ENCODE measurements at regions not wholly inside any gene's neighbourhood (a gene's known extent, or its start where the extent isn't known, plus 50 kb on each side); places are given as distances from the start of the nearest gene placed in this dataset.
A peak's percentile ranks its signal among the peaks of the same experiment; 100 is the strongest.
"Not testable (repeated sequence)": the region's sequence is repeated elsewhere in the genome, so short reads cannot be mapped to it uniquely, and the experiment has no call there.

- ATAC-seq (no peak), DNase-seq (ENCODE audit: low spot score in 2 of 2) (no peak)
- no peak overlapping the region for H3K27ac Mint-ChIP-seq
- no peak overlapping the region for H3K4me3 Mint-ChIP-seq
- no peaks in the 10 kb centered on the region for H3K36me3 Mint-ChIP-seq
- H3K9me3 Mint-ChIP-seq, result peaks cover 10% of the 10 kb centered on the region
- H3K4me1 Mint-ChIP-seq, result no peaks in the 10 kb centered on the region
Measured at GRCh38 chr4:117014236-117014635, 71.1 kb downstream of the TRAM1L1 start.

- Mint-ChIP-seq H3K4me3 (no peak overlapping the region), H3K27ac (no peak overlapping the region), H3K9me3 (peaks cover 9% of the 10 kb centered on the region), H3K36me3 (no peaks in the 10 kb centered on the region), H3K4me1 (no peaks in the 10 kb centered on the region)
- no peak for DNase-seq (ENCODE audit: low spot score in 2 of 2)
- ATAC-seq, result no peak
Measured at GRCh38 chr4:117010671-117011070, 74.7 kb downstream of the TRAM1L1 start.

GRCh38 chr4:117001077-117001476 lies 84.3 kb downstream of the TRAM1L1 start:
- no peaks in the 10 kb centered on the region for H3K4me1 Mint-ChIP-seq
- no peaks in the 10 kb centered on the region for H3K9me3 Mint-ChIP-seq
- no peaks in the 10 kb centered on the region for H3K36me3 Mint-ChIP-seq
- no peak overlapping the region for H3K4me3 Mint-ChIP-seq
- no peak for ATAC-seq
- DNase-seq (ENCODE audit: low spot score in 2 of 2), result no peak
- H3K27ac Mint-ChIP-seq, result no peak overlapping the region

- Mint-ChIP-seq H3K4me3 (no peak overlapping the region), H3K36me3 (no peaks in the 10 kb centered on the region), H3K9me3 (peaks cover 13% of the 10 kb centered on the region), H3K4me1 (no peaks in the 10 kb centered on the region), H3K27ac (no peak overlapping the region)
- ATAC-seq, result no peak
- DNase-seq (ENCODE audit: low spot score in 2 of 2), result no peak
Measured at GRCh38 chr4:116982656-116983055, 102.7 kb downstream of the TRAM1L1 start.

GRCh38 chr4:116980436-116980835 lies 104.9 kb downstream of the TRAM1L1 start:
- H3K36me3 Mint-ChIP-seq; DNase-seq (ENCODE audit: low spot score in 2 of 2); ATAC-seq; H3K4me1 Mint-ChIP-seq; H3K27ac Mint-ChIP-seq; H3K4me3 Mint-ChIP-seq: not testable (repeated sequence)
- peaks cover 15% of the 10 kb centered on the region for H3K9me3 Mint-ChIP-seq

- no peak overlapping the region for H3K4me3 Mint-ChIP-seq
- ATAC-seq (no peak), DNase-seq (ENCODE audit: low spot score in 2 of 2) (no peak)
- peaks cover 20% of the 10 kb centered on the region for H3K9me3 Mint-ChIP-seq
- no peak overlapping the region for H3K27ac Mint-ChIP-seq
- H3K4me1 Mint-ChIP-seq, result no peaks in the 10 kb centered on the region
- no peaks in the 10 kb centered on the region for H3K36me3 Mint-ChIP-seq
Measured at GRCh38 chr4:116959045-116959444, 126.3 kb downstream of the TRAM1L1 start.

GRCh38 chr4:116953947-116954346 lies 131.4 kb downstream of the TRAM1L1 start:
- no peak for DNase-seq (ENCODE audit: low spot score in 2 of 2)
- Mint-ChIP-seq H3K9me3 (peaks cover 14% of the 10 kb centered on the region), H3K4me1 (no peaks in the 10 kb centered on the region), H3K27ac (no peak overlapping the region), H3K4me3 (no peak overlapping the region), H3K36me3 (no peaks in the 10 kb centered on the region)
- ATAC-seq, result no peak

GRCh38 chr4:116952530-116953136 lies 132.7 kb downstream of the TRAM1L1 start:
- no peak overlapping the region for H3K4me3 Mint-ChIP-seq
- no peak for DNase-seq (ENCODE audit: low spot score in 2 of 2)
- no peak for ATAC-seq
- H3K4me1 Mint-ChIP-seq, result no peaks in the 10 kb centered on the region
- H3K9me3 Mint-ChIP-seq, result peaks cover 9% of the 10 kb centered on the region
- no peaks in the 10 kb centered on the region for H3K36me3 Mint-ChIP-seq
- no peak overlapping the region for H3K27ac Mint-ChIP-seq

- DNase-seq (ENCODE audit: low spot score in 2 of 2) (no peak), ATAC-seq (no peak)
- H3K36me3 Mint-ChIP-seq, result no peaks in the 10 kb centered on the region
- H3K9me3 Mint-ChIP-seq, result peaks cover 3% of the 10 kb centered on the region
- no peak overlapping the region for H3K4me3 Mint-ChIP-seq
- H3K27ac Mint-ChIP-seq, result no peak overlapping the region
- H3K4me1 Mint-ChIP-seq, result no peaks in the 10 kb centered on the region
Measured at GRCh38 chr4:116949856-116950255, 135.5 kb downstream of the TRAM1L1 start.

GRCh38 chr4:116942315-116942714 lies 143.1 kb downstream of the TRAM1L1 start:
- DNase-seq (ENCODE audit: low spot score in 2 of 2) (no peak), ATAC-seq (no peak)
- no peak overlapping the region for H3K27ac Mint-ChIP-seq
- peaks cover 4% of the 10 kb centered on the region for H3K9me3 Mint-ChIP-seq
- H3K4me1 Mint-ChIP-seq, result no peaks in the 10 kb centered on the region
- no peaks in the 10 kb centered on the region for H3K36me3 Mint-ChIP-seq
- no peak overlapping the region for H3K4me3 Mint-ChIP-seq

GRCh38 chr4:116930329-116930728 lies 155.0 kb downstream of the TRAM1L1 start:
- H3K4me1 Mint-ChIP-seq, result no peaks in the 10 kb centered on the region
- ATAC-seq (no peak), DNase-seq (ENCODE audit: low spot score in 2 of 2) (no peak)
- no peaks in the 10 kb centered on the region for H3K36me3 Mint-ChIP-seq
- peaks cover 2% of the 10 kb centered on the region for H3K9me3 Mint-ChIP-seq
- H3K27ac Mint-ChIP-seq, result no peak overlapping the region
- no peak overlapping the region for H3K4me3 Mint-ChIP-seq

- no peak overlapping the region for H3K4me3 Mint-ChIP-seq
- H3K36me3 Mint-ChIP-seq, result no peaks in the 10 kb centered on the region
- no peak overlapping the region for H3K27ac Mint-ChIP-seq
- no peaks in the 10 kb centered on the region for H3K4me1 Mint-ChIP-seq
- DNase-seq (ENCODE audit: low spot score in 2 of 2) (no peak), ATAC-seq (no peak)
- peaks cover 4% of the 10 kb centered on the region for H3K9me3 Mint-ChIP-seq
Measured at GRCh38 chr4:116926631-116927295, 158.6 kb downstream of the TRAM1L1 start.

GRCh38 chr4:116925900-116926457 lies 159.4 kb downstream of the TRAM1L1 start:
- no peak for DNase-seq (ENCODE audit: low spot score in 2 of 2)

GRCh38 chr4:116923389-116923788 lies 162.0 kb downstream of the TRAM1L1 start:
- Mint-ChIP-seq H3K4me3 (no peak overlapping the region), H3K9me3 (peaks cover 14% of the 10 kb centered on the region), H3K27ac (no peak overlapping the region), H3K4me1 (no peaks in the 10 kb centered on the region), H3K36me3 (no peaks in the 10 kb centered on the region)
- DNase-seq (ENCODE audit: low spot score in 2 of 2), result no peak
- ATAC-seq, result no peak

More at GRCh38 chr4:116925900-116926457, 159.4 kb downstream of the TRAM1L1 start:
- Mint-ChIP-seq H3K4me3 (no peak overlapping the region), H3K36me3 (no peaks in the 10 kb centered on the region), H3K9me3 (peaks cover 7% of the 10 kb centered on the region), H3K4me1 (no peaks in the 10 kb centered on the region), H3K27ac (no peak overlapping the region)
- ATAC-seq, result peak; percentile 34

- Mint-ChIP-seq H3K27ac (no peak overlapping the region), H3K4me1 (no peaks in the 10 kb centered on the region), H3K9me3 (peaks cover 11% of the 10 kb centered on the region), H3K4me3 (no peak overlapping the region), H3K36me3 (no peaks in the 10 kb centered on the region)
- ATAC-seq (no peak), DNase-seq (ENCODE audit: low spot score in 2 of 2) (no peak)
Measured at GRCh38 chr4:116913451-116913850, 171.9 kb downstream of the TRAM1L1 start.

GRCh38 chr4:116906758-116907157 lies 178.6 kb downstream of the TRAM1L1 start:
- Mint-ChIP-seq H3K4me1 (no peaks in the 10 kb centered on the region), H3K9me3 (peaks cover 24% of the 10 kb centered on the region)
- DNase-seq (ENCODE audit: low spot score in 2 of 2), result no peak

More at GRCh38 chr4:116906758-116907157, 178.6 kb downstream of the TRAM1L1 start:
- no peak for ATAC-seq
- H3K4me3 Mint-ChIP-seq, result no peak overlapping the region
- no peak overlapping the region for H3K27ac Mint-ChIP-seq
- no peaks in the 10 kb centered on the region for H3K36me3 Mint-ChIP-seq

All from stimulated activated effector memory CD8-positive, alpha-beta T cell treated with anti-CD3 and anti-CD28 coated beads, Interleukin-12 subunit alpha, Interleukin-12 subunit beta, amount 100 ng/mL, for 72 hours (primary cell).